ENCODE measurements at regions not wholly inside any gene's neighbourhood (a gene's known extent, or its start where the extent isn't known, plus 50 kb on each side); places are given as distances from the start of the nearest gene placed in this dataset.
A peak's percentile ranks its signal among the peaks of the same experiment; 100 is the strongest.
"Not testable (repeated sequence)": the region's sequence is repeated elsewhere in the genome, so short reads cannot be mapped to it uniquely, and the experiment has no call there.

GRCh38 chr2:183536290-183536689, 412.0 kb downstream of the NUP35 start:
- DNase-seq, result no peak

- DNase-seq, result no peak
These were observed 412.5 kb downstream of the NUP35 start for GRCh38 chr2:183536714-183537113.

DNA sequence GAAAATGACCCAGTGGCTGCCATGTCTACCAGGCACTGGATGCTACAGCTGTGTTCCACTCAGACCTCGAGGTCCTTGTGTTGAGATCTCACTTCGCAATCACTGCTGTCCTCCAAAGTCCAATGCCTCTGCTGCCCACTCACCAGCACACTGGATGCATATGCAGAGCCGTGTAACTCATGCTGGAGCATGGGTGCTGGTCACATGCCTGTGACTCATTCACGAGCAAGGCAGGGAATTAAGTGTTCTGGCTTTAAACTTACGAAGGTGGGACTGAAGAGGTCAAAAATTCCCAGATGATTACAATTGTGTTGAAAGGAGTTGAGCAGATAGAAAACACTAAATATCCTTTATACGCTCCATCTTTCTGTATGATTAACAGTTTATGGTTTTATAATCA, 417.5 kb downstream of the NUP35 start:
- no peak for DNase-seq

DNA sequence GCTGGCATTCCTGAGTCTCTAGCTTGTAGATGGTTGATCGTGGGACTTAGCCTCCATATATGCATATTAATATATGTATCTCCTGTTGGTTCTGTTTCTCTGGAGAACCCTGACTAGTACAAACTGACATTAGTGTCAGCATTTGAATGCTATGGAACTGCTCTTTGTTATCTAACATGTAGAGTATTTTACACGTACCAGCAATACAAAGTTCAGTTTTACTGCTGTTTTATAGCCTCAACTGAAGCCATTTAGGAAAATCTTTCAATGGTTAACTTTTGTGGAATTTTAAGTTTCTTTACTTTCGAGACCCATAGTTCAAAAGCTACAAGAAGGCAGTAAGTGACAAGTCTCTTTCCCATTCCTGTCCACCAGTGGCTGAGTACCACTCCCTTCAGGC, 418.4 kb downstream of the NUP35 start:
- no peak for DNase-seq

- no peak for DNase-seq
These were observed 419.0 kb downstream of the NUP35 start for GRCh38 chr2:183543222-183543621.

DNA sequence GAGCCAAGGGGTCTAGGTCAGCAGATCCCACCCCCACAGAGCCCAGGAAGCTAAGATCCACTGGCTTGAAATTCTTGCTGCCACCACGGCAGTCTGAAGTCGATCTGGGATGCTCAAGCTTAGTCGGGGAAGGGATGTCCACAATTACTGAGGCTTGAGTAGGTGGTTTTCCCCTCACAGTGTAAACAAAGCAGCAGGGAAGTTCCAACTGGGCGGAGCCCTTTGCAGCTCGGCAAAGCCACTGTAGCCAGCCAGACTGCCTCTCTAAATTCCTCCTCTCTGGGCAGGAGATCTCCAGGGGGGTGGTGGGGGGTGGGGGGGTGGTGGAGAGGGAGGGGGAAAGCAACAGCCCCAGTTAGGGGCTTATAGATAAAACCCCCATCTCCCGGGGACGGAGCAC, 419.5 kb downstream of the NUP35 start:
- no peak for DNase-seq

DNA sequence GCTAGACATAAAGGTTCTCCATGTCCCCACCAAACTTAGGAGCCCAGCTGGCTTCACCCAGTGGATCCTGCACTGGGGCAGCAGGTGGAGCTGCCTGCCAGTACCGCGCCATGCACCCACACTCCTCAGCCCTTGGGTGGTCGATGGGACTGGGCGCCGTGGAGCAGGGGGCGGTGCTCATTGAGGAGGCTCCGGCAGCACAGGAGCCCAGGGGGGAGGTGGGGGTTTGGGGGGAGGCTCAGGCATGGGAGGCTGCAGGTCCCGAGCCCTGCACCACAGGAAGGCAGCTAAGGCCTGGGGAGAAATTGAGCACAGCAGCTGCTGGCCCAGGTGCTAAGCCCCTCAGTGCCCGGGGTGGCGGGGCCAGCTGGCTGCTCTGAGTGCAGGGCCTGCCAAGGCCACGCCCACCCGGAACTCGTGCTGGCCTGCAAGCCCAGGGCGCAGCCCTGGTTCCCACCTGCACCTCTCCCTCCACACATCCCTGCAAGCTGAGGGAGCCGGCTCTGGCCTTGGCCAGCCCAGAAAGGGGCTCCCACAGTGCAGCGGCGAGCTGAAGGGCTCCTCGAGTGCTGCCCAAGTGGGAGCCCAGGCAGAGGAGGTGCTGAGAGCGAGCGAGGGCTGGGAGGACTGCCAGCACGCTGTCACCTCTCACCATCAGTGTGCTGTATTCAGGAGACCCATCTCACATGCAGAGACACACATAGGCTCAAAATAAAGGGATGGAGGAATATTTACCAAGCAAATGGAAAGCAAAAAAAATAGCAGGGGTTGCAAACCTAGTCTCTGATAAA, 422.5 kb downstream of the NUP35 start:
- not testable (repeated sequence) for DNase-seq

- DNase-seq, result no peak
These were observed 428.5 kb downstream of the NUP35 start for GRCh38 chr2:183552716-183553115.

DNA sequence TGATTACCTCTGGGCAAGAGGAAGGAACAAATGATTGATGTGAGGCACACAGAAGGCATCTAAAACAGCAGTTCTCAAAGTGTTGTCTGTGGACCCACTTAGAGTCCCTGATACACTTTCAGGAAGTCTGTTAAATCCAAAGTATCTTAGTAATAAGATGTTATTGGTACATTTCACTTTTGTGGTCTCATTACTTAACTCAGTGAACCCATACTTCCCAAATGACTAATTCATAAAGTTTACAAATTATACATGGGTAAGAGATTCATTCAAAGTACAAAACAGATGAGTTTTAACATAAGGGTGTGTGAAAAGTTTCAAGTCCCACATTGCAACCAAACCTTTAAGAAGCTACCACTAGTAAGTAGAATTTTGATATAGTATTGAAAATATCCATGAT, 440.5 kb downstream of the NUP35 start:
- DNase-seq, result no peak

- DNase-seq, result no peak
These were observed 451.2 kb downstream of the NUP35 start for GRCh38 chr2:183575481-183575880.

DNA sequence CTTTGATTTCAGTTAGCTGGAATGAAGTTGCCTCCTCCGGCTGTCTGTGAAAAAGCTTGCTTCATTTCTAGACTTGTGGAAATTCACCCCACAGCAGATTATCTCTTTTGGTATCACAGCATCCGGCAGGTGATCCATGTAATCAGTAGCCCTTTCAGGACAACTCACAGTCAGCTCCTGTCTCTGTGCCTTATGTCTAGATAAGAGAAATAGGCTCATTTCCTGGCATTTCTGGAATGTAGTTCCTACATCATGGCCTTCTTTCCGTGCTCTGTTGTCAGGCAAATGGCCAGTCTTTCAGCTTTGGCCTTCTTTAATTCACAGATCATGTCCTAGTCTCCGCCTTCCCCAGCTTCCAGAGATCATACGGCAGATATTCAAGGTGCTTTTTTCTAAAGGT, 455.4 kb downstream of the NUP35 start:
- no peak for DNase-seq

GRCh38 chr2:183592271-183592670, 468.0 kb downstream of the NUP35 start:
- no peak for DNase-seq

DNA sequence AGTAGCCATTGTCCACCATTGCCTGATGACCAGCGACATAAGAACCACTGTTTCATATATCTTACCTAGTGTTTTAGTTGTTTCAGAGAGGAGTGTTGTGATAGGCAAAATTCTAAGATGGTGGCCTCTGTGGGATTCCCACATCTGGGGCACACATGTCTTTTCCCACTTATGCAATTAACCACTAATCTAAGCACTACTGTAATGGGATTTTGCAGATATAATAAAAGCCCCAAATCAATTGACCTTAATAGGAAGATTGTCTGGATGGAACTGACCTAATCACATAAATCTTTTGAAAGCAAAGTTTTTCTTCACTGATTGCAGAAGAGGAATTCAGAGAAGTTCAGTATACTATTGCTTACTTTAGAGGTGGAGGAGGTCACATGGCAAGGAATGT, 469.9 kb downstream of the NUP35 start:
- DNase-seq, result no peak

DNA sequence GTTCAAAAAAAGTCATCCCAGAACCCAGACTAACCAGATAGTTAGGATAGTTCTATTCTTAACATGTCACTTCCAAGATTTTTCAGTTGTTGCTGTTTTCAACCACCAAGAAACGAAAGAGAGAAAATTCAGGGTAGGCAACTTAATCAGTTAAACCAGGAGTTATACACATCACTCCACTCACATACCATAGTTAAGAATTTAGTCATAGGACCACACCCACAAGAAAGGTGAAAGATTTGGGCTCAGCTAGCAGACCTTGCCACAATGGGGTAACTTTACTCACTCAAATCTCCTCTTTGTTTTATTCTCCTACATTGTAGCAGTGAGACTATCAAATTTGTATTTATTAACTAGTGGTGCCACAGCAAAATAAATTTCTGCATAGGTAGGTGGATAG, 473.6 kb downstream of the NUP35 start:
- DNase-seq, result no peak

GRCh38 chr2:183604065-183604464, 479.8 kb downstream of the NUP35 start:
- DNase-seq, result no peak

GRCh38 chr2:183605440-183605839, 481.2 kb downstream of the NUP35 start:
- DNase-seq, result no peak

GRCh38 chr2:183606022-183606717, 481.9 kb downstream of the NUP35 start:
- DNase-seq, result no peak

DNA sequence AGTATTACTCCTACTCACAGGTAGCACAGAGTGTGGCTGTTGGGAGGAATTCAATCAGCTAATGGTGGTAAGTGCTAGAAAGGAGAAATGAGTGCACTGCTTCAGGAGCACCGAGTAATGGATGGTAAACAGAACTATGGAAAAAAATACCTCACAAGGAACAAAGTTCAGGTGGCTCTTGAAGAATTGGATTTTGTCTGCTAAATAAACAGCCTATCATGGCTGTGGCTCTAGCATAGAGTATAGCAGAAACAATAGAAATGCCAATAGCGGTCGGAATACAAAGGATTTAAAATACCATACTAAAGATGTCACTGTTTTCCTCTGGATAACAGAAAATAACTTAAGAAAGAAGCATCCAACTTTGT, 482.5 kb downstream of the NUP35 start:
- no peak for DNase-seq

DNA sequence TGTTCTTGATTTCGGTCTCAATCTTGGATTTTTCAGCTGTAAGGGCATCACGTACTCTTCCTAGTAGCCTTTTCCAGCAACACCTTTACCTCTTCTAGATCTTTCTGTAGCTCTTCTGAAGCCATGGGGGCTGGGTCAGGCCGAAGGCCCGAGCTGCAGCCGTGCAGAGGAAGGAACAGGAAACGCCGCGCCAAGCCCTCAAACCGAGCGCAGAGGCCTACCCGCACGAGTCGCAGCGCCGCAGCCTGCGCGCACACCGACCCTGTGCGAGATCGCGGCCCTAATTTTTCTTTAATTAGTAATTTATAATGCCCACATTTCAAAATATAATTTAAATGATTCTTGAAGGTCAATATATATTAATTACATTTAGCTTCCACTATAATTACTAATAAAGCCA, 483.8 kb downstream of the NUP35 start:
- DNase-seq, result no peak

GRCh38 chr2:183608747-183609146, 484.5 kb downstream of the NUP35 start:
- no peak for DNase-seq

GRCh38 chr2:183610724-183611123, 486.5 kb downstream of the NUP35 start:
- no peak for DNase-seq

DNA sequence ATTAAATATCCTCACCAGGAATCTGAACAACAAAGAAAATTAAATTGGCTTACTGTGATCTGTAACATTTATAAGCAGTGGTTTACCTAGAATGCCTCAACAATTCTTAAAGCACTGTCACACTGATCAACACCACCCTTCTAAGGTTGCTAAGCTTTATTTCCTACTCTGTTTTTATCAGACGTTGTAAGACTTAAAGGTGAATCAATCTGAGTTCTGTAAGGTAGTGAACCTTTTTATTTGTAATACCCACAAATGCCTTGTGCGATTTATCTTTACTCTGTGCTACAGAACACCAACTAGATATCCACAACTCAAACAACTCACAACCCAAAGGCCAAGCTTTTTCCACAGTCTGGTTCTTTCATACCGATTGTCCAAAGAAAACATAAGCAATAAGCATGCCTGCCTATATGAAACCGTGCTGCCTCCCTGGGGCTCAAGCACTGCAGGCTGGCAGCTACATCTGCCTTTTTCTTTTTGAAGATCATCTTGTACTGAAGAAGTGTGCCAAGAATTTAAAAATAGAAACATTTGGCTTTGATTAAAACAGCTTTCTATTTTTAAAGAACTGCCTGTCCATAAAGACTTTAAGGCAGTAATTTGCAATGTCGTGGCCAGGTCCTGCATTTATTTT, 490.7 kb downstream of the NUP35 start:
- peak; percentile 8 for DNase-seq

- no peak for DNase-seq
These were observed 499.0 kb downstream of the NUP35 start for GRCh38 chr2:183623227-183623626.

DNA sequence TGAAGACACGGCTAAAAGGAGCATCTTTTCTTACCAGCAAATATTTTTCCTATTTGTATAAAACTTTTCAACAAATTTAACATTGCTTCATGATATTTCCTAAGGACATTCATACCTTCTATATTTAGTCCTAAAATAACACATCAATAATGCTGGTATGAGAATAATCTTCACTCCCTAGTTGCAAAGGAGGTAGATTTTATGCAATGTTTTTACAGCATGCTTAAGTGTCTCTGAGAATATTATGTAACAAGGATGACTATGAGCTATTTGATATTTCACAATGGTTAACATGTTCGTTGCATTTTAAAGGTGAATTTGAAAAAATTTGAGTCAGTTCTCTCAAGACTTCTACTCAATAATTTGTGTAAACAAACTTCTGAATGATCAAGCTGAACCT, 506.7 kb downstream of the NUP35 start:
- DNase-seq, result no peak
